Urinary bladder (tissue), 3 donors: ENCODE measurements at regions not wholly inside any gene's neighbourhood (a gene's known extent, or its start where the extent isn't known, plus 50 kb on each side); places are given as distances from the start of the nearest gene placed in this dataset.

Experiments used
- DNase-seq: peaks from one replicate; pipeline ENCODE4 v3.0.0-alpha.2; 2015; ENCODE audit errors: extremely low spot score
- H3K27ac ChIP-seq: one replicate; pipeline ENCODE4 v1.5.1; 2013; ENCODE audit warnings: low read depth, mild to moderate bottlenecking, moderate library complexity
- H3K36me3 ChIP-seq: one replicate; pipeline ENCODE4 v1.6.1; 2013; ENCODE audit warnings: mild to moderate bottlenecking, moderate library complexity; ENCODE audit not compliant: insufficient read depth
- H3K4me1 ChIP-seq: one replicate; pipeline ENCODE4 v1.6.1; 2013; ENCODE audit warnings: mild to moderate bottlenecking, moderate library complexity; ENCODE audit not compliant: insufficient read depth
- H3K4me3 ChIP-seq: one replicate; pipeline ENCODE4 v1.5.1; 2013; ENCODE audit warnings: low read depth, low read length
- WGBS: extraction: QIAGEN DNeasy Blood & Tissue Kit; methylation state at CpG from one replicate; pipeline ENCODE4 v1.1.7; 2013; 5-methylcytosine and 5-hydroxymethylcytosine counted together
- donor health status: healthy with polysubstance abuse.
- donor health status: healthy.

- Histone ChIP-seq H3K27ac (no peak overlapping the region), H3K4me3 (no peak overlapping the region), H3K36me3 (no peaks in the 10 kb centered on the region), H3K4me1 (no peaks in the 10 kb centered on the region)
- 85% methylated on average over 9 of the region's 9 CpGs for WGBS
- DNase-seq, result no peak
These were observed 490.2 kb upstream of the B3GAT1 start for GRCh38 chr11:134901955-134902918.

DNA sequence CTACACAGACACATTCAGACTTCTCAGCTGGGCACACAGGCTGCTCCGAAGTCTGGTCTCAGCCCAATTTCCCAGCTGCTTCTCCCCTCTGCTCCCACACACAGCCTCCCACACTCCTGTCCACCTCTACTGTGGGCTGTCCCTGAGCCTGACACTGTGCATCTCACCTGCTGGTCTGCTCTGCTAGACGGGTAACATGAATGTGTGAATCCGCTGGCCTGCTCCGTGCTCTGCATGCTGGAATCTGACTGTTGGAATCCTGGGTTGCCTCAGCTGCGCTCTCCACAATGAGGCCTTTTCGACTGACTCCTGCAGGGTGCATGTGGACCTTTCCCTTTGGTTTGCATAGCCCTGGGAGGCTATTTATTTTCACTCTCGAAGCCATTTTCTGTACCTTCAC lies 489.5 kb upstream of the B3GAT1 start:
- Histone ChIP-seq H3K36me3 (no peaks in the 10 kb centered on the region), H3K27ac (no peak overlapping the region), H3K4me3 (no peak overlapping the region), H3K4me1 (no peaks in the 10 kb centered on the region)
- no peak for DNase-seq
- 69% methylated on average over 7 of the region's 7 CpGs for WGBS

DNA sequence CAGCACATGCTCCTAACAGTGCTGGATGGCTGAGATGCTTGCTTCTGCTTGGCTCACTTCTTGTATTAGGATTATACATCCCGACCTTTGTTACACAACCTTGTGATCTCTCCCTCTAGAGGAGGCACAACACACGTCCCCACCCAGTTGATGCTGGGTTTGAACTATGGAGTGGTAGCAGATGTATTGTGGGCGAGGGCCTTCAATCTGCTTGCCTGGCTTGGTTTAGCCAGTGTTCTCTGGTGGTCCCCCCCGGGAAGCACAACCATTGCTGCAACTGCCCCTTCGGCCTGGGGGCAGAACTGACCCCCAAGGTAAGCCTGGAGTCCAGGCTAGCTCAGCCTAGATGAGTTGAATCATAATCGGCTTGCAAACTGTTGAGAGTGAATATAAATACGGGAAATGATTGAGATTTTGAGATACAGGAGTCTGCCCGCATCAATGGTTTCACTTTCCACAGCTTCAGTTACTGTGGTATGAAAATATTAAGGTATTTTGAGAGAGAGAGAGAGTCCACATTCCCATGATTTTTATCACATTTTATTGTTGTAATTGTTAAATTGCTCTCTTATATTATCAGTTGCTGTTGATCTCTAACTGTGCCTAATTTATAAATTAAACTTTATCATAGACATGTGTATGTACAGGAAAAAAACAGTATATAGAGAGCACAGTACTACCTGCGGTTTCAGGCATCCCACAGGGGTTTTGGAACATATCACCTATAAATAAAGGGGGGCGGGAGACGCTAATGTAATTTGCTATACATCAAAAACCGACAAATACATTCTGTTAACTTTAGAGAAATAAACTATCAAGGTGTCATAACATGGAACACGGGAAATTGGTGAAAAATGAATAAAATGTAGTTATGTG lies 482.0 kb upstream of the B3GAT1 start:
- WGBS, result 82% methylated on average over 13 of the region's 13 CpGs
- no peak overlapping the region for H3K4me3 ChIP-seq
- DNase-seq, result no peak
- no peak overlapping the region for H3K27ac ChIP-seq
- H3K4me1 ChIP-seq, result no peaks in the 10 kb centered on the region
- H3K36me3 ChIP-seq, result no peaks in the 10 kb centered on the region

GRCh38 chr11:134890446-134890845 lies 478.4 kb upstream of the B3GAT1 start:
- no peak for DNase-seq
- Histone ChIP-seq H3K4me1 (no peaks in the 10 kb centered on the region), H3K36me3 (no peaks in the 10 kb centered on the region), H3K27ac (no peak overlapping the region), H3K4me3 (no peak overlapping the region)
- WGBS, result 68% methylated on average over 5 of the region's 5 CpGs

- no peak overlapping the region for H3K27ac ChIP-seq
- no peaks in the 10 kb centered on the region for H3K4me1 ChIP-seq
- 87% methylated on average over 6 of the region's 6 CpGs for WGBS
- H3K36me3 ChIP-seq, result no peaks in the 10 kb centered on the region
- DNase-seq, result no peak
- no peak overlapping the region for H3K4me3 ChIP-seq
These were observed 477.8 kb upstream of the B3GAT1 start for GRCh38 chr11:134889832-134890231.

- no peak for DNase-seq
- no peak overlapping the region for H3K27ac ChIP-seq
- no peaks in the 10 kb centered on the region for H3K4me1 ChIP-seq
- WGBS, result 79% methylated on average over 10 of the region's 10 CpGs
- H3K36me3 ChIP-seq, result no peaks in the 10 kb centered on the region
- no peak overlapping the region for H3K4me3 ChIP-seq
These were observed 476.8 kb upstream of the B3GAT1 start for GRCh38 chr11:134888821-134889220.

- no peaks in the 10 kb centered on the region for H3K4me1 ChIP-seq
- 66% methylated on average over 4 of the region's 4 CpGs for WGBS
- no peak for DNase-seq
These were observed 475.9 kb upstream of the B3GAT1 start for GRCh38 chr11:134887896-134888295.

GRCh38 chr11:134883484-134883883 lies 471.4 kb upstream of the B3GAT1 start:
- Histone ChIP-seq H3K27ac (no peak overlapping the region), H3K4me3 (no peak overlapping the region), H3K36me3 (no peaks in the 10 kb centered on the region), H3K4me1 (no peaks in the 10 kb centered on the region)
- WGBS, result 57% methylated on average over 8 of the region's 8 CpGs
- no peak for DNase-seq

More at GRCh38 chr11:134887896-134888295, 475.9 kb upstream of the B3GAT1 start:
- H3K36me3 ChIP-seq, result no peaks in the 10 kb centered on the region
- no peak overlapping the region for H3K4me3 ChIP-seq
- H3K27ac ChIP-seq, result no peak overlapping the region

DNA sequence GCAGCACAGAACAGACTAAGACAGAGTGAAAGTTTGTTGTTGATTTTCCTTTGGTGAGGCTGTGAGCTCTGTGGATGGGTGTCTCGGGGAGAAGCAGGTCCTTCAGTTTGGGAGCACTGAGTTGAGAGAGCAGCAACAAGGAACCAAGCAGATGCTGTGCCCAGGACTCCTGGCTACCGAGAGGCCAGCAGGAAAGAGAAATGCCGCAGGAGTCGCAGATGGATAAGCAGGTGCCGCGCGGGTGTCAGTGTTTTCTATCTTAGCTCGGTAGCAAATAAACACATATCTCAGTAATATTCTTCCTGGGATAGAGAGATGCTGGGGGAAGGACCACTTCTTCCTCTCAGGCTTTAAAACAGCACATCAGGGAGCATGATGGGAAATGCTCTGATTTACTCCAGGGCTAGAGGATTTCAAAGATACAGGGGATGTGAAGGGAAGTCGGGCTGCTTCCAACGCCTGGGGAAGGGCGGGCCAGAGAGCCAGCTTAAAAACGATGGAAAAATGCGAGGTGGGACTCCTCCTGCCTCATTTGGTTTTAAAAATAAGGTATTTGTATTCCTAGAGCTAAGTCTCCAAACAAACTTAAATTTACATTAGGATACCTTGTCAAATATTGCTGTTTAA lies 470.7 kb upstream of the B3GAT1 start:
- WGBS, result 58% methylated on average over 13 of the region's 13 CpGs
- Histone ChIP-seq H3K4me3 (no peak overlapping the region), H3K27ac (no peak overlapping the region), H3K36me3 (no peaks in the 10 kb centered on the region), H3K4me1 (no peaks in the 10 kb centered on the region)
- DNase-seq, result no peak

GRCh38 chr11:134882141-134882540 lies 470.1 kb upstream of the B3GAT1 start:
- DNase-seq, result no peak
- H3K4me3 ChIP-seq, result no peak overlapping the region
- no peaks in the 10 kb centered on the region for H3K36me3 ChIP-seq
- H3K27ac ChIP-seq, result no peak overlapping the region
- 76% methylated on average over 11 of the region's 11 CpGs for WGBS
- H3K4me1 ChIP-seq, result no peaks in the 10 kb centered on the region

- H3K4me3 ChIP-seq, result no peak overlapping the region
- no peak overlapping the region for H3K27ac ChIP-seq
- no peaks in the 10 kb centered on the region for H3K36me3 ChIP-seq
- DNase-seq, result no peak
- no peaks in the 10 kb centered on the region for H3K4me1 ChIP-seq
- 79% methylated on average over 6 of the region's 6 CpGs for WGBS
These were observed 468.7 kb upstream of the B3GAT1 start for GRCh38 chr11:134880788-134881187.

DNA sequence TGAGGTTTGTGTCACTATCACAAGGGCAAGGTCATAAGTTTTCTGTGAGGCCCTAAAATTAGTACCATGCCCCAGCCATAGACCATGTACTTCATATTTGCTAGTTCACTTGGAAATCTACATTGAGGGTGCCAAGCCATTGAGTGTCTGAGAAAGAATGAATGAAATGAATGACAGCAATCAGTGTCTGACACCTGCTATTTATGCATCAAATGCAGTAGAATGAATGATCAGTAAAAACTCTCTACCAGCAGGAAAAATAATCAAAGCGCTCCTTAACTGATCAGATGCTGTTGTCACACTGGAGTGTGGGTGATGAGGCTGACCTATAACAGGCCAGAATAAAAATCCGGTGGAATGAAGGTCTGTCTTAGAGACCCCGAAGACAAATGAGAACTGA lies 467.9 kb upstream of the B3GAT1 start:
- Histone ChIP-seq H3K4me3 (no peak overlapping the region), H3K27ac (no peak overlapping the region), H3K36me3 (no peaks in the 10 kb centered on the region), H3K4me1 (no peaks in the 10 kb centered on the region)
- 93% methylated on average over 3 of the region's 3 CpGs for WGBS
- no peak for DNase-seq

- no peak for DNase-seq
- H3K4me1 ChIP-seq, result no peaks in the 10 kb centered on the region
- H3K27ac ChIP-seq, result no peak overlapping the region
- H3K36me3 ChIP-seq, result no peaks in the 10 kb centered on the region
- 69% methylated on average over 4 of the region's 4 CpGs for WGBS
- no peak overlapping the region for H3K4me3 ChIP-seq
These were observed 467.3 kb upstream of the B3GAT1 start for GRCh38 chr11:134879341-134879740.
